ENCODE measurements at regions not wholly inside any gene's neighbourhood (a gene's known extent, or its start where the extent isn't known, plus 50 kb on each side); places are given as distances from the start of the nearest gene placed in this dataset.

GRCh38 chr1:244224487-244225430 is 173.7 kb downstream of the ZBTB18 start:
- DNase-seq = no peak

GRCh38 chr1:244226435-244226834 is 175.4 kb downstream of the ZBTB18 start:
- DNase-seq = no peak

GRCh38 chr1:244230470-244230869 is 179.4 kb downstream of the ZBTB18 start:
- DNase-seq = no peak

- no peak for DNase-seq
Measured at GRCh38 chr1:244231193-244231571, 180.1 kb downstream of the ZBTB18 start.

GRCh38 chr1:244231572-244232315 is 180.7 kb downstream of the ZBTB18 start:
- no peak for DNase-seq

- no peak for DNase-seq
Measured at GRCh38 chr1:244234009-244234643, 183.0 kb downstream of the ZBTB18 start.

- no peak for DNase-seq
Measured at GRCh38 chr1:244235157-244235556, 184.1 kb downstream of the ZBTB18 start.

- no peak for DNase-seq
Measured at GRCh38 chr1:244236101-244236500, 185.0 kb downstream of the ZBTB18 start.

- DNase-seq = no peak
Measured at GRCh38 chr1:244236721-244237120, 185.6 kb downstream of the ZBTB18 start.

- no peak for DNase-seq
Measured at GRCh38 chr1:244237445-244237844, 186.4 kb downstream of the ZBTB18 start.

GRCh38 chr1:244239261-244239770 is 188.2 kb downstream of the ZBTB18 start:
- DNase-seq = no peak

- no peak for DNase-seq
Measured at GRCh38 chr1:244241438-244241837, 190.4 kb downstream of the ZBTB18 start.

- no peak for DNase-seq
Measured at GRCh38 chr1:244242446-244242845, 191.4 kb downstream of the ZBTB18 start.

- no peak for DNase-seq
Measured at GRCh38 chr1:244246334-244246733, 195.3 kb downstream of the ZBTB18 start.

GRCh38 chr1:244248426-244248825 is 197.3 kb downstream of the ZBTB18 start:
- no peak for DNase-seq

GRCh38 chr1:244252211-244252610 is 199.5 kb downstream of the ADSS2 start:
- no peak for DNase-seq

GRCh38 chr1:244254467-244254866 is 197.2 kb downstream of the ADSS2 start:
- no peak for DNase-seq

GRCh38 chr1:244255426-244255965 is 196.2 kb downstream of the ADSS2 start:
- DNase-seq = no peak

GRCh38 chr1:244256086-244256676 is 195.5 kb downstream of the ADSS2 start:
- DNase-seq = no peak

GRCh38 chr1:244264163-244264562 is 187.5 kb downstream of the ADSS2 start:
- DNase-seq = no peak

- DNase-seq = no peak
Measured at GRCh38 chr1:244265507-244265906, 186.2 kb downstream of the ADSS2 start.

GRCh38 chr1:244269169-244269568 is 182.5 kb downstream of the ADSS2 start:
- DNase-seq = no peak

- DNase-seq = no peak
Measured at GRCh38 chr1:244271004-244271403, 180.7 kb downstream of the ADSS2 start.
